GM18907 (cell line): ENCODE measurements at regions not wholly inside any gene's neighbourhood (a gene's known extent, or its start where the extent isn't known, plus 50 kb on each side); places are given as distances from the start of the nearest gene placed in this dataset.

ENCODE experiments used
- ATAC-seq: cut with Tn5 transposase; IDR thresholded peaks from one replicate; pipeline ENCODE4 v1.9.1; 2021; ENCODE audit warnings: mild to moderate bottlenecking, moderate library complexity; ENCODE audit not compliant: unreplicated experiment

- ATAC-seq, result no peak
These were observed 137.6 kb downstream of the GRIN2B start for GRCh38 chr12:13843841-13844240.

- no peak for ATAC-seq
These were observed 140.0 kb downstream of the GRIN2B start for GRCh38 chr12:13841358-13841757.

- no peak for ATAC-seq
These were observed 141.8 kb downstream of the GRIN2B start for GRCh38 chr12:13839365-13840336.

GRCh38 chr12:13836099-13836498, 145.3 kb downstream of the GRIN2B start:
- no peak for ATAC-seq

- no peak for ATAC-seq
These were observed 145.8 kb downstream of the GRIN2B start for GRCh38 chr12:13835652-13836051.

- ATAC-seq, result no peak
These were observed 147.2 kb downstream of the GRIN2B start for GRCh38 chr12:13834241-13834640.

- no peak for ATAC-seq
These were observed 164.3 kb downstream of the GRIN2B start for GRCh38 chr12:13817131-13817530.

- ATAC-seq, result no peak
These were observed 165.0 kb downstream of the GRIN2B start for GRCh38 chr12:13816394-13816793.

GRCh38 chr12:13812168-13812567, 169.2 kb downstream of the GRIN2B start:
- no peak for ATAC-seq

- ATAC-seq, result no peak
These were observed 170.3 kb downstream of the GRIN2B start for GRCh38 chr12:13811061-13811460.

- peak; percentile 65 for ATAC-seq
These were observed 176.4 kb downstream of the GRIN2B start for GRCh38 chr12:13805041-13805440.

- ATAC-seq, result no peak
These were observed 179.9 kb downstream of the GRIN2B start for GRCh38 chr12:13801543-13801942.

- ATAC-seq, result no peak
These were observed 181.8 kb downstream of the GRIN2B start for GRCh38 chr12:13799574-13799973.

GRCh38 chr12:13798162-13798561, 183.2 kb downstream of the GRIN2B start:
- ATAC-seq, result no peak

GRCh38 chr12:13794706-13795105, 186.7 kb downstream of the GRIN2B start:
- ATAC-seq, result no peak

GRCh38 chr12:13790317-13790716, 191.1 kb downstream of the GRIN2B start:
- no peak for ATAC-seq

- no peak for ATAC-seq
These were observed 192.8 kb downstream of the GRIN2B start for GRCh38 chr12:13788626-13789025.

- ATAC-seq, result no peak
These were observed 194.8 kb downstream of the GRIN2B start for GRCh38 chr12:13786646-13787045.

GRCh38 chr12:13784504-13784903, 196.9 kb downstream of the GRIN2B start:
- ATAC-seq, result no peak

GRCh38 chr12:13780453-13780852, 200.9 kb downstream of the GRIN2B start:
- no peak for ATAC-seq

GRCh38 chr12:13777374-13777773, 204.0 kb downstream of the GRIN2B start:
- no peak for ATAC-seq

- no peak for ATAC-seq
These were observed 209.1 kb downstream of the GRIN2B start for GRCh38 chr12:13772264-13772663.

GRCh38 chr12:13770576-13770975, 210.8 kb downstream of the GRIN2B start:
- ATAC-seq, result no peak
